ENCODE measurements at regions not wholly inside any gene's neighbourhood (a gene's known extent, or its start where the extent isn't known, plus 50 kb on each side); places are given as distances from the start of the nearest gene placed in this dataset.

DNA sequence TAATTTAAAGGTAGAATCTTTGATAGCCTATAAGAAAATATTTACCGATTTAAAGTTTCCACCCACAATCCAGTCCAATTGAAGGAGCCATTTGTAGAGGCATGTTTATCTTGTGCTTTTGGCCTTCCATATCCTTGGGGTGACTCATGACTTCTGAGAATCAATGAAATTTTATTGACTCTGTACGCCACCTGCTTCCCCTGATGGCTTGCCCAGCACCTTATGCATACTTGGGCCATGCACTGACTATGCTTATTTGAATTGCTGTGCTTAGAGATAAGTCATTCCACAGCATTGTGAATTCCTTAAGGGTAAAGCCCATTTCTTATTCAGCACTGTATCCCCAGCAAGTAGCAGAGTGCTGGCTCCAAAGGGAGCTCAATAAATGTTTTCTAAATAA is 954.8 kb upstream of the SEL1L start:
- intact Hi-C loops (cut with DNase I) = no loop called here
- Histone ChIP-seq H3K4me1 (no peaks in the 10 kb centered on the region), H3K9ac (ENCODE audit: low read depth in 2 of 2, low read length in 2 of 2) (no peak overlapping the region), H3K27me3 (no peaks in the 10 kb centered on the region), H3K9me3 (no peaks in the 10 kb centered on the region), H3K27ac (no peak overlapping the region), H3K36me3 (no peaks in the 10 kb centered on the region), H3K4me3 (no peak overlapping the region)
- TF ChIP-seq, protein P1, sequence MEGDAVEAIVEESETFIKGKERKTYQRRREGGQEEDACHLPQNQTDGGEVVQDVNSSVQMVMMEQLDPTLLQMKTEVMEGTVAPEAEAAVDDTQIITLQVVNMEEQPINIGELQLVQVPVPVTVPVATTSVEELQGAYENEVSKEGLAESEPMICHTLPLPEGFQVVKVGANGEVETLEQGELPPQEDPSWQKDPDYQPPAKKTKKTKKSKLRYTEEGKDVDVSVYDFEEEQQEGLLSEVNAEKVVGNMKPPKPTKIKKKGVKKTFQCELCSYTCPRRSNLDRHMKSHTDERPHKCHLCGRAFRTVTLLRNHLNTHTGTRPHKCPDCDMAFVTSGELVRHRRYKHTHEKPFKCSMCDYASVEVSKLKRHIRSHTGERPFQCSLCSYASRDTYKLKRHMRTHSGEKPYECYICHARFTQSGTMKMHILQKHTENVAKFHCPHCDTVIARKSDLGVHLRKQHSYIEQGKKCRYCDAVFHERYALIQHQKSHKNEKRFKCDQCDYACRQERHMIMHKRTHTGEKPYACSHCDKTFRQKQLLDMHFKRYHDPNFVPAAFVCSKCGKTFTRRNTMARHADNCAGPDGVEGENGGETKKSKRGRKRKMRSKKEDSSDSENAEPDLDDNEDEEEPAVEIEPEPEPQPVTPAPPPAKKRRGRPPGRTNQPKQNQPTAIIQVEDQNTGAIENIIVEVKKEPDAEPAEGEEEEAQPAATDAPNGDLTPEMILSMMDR (IDR thresholded peaks at IDR 0.05) = no peak
- DNase-seq = no peak

DNA sequence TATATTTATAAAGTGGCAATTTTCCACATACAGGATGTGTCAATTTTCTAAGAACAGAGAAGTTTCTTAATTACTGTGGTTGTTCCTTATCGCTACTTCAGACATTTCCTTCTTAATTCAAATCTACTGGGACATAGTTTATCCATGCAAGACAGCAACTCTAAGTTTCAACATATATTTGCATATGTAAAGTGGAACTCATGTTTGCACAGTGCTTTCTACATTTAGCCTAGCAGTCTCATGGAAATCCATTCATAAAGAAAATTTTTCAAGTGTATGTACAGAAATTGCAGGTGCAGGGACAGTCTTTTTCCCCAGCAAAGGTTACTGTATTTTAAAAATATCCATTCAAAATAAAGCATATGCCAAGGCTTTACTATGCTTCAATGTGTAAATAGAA is 956.7 kb upstream of the SEL1L start:
- Histone ChIP-seq H3K36me3 (no peaks in the 10 kb centered on the region), H3K27me3 (no peaks in the 10 kb centered on the region), H3K9ac (ENCODE audit: low read depth in 2 of 2, low read length in 2 of 2) (no peak overlapping the region), H3K4me3 (no peak overlapping the region), H3K27ac (no peak overlapping the region), H3K4me1 (no peaks in the 10 kb centered on the region), H3K9me3 (no peaks in the 10 kb centered on the region)
- DNase-seq = no peak
- intact Hi-C loops (cut with DNase I) = no loop called here
- TF ChIP-seq, protein P1 (IDR thresholded peaks at IDR 0.05) = no peak

DNA sequence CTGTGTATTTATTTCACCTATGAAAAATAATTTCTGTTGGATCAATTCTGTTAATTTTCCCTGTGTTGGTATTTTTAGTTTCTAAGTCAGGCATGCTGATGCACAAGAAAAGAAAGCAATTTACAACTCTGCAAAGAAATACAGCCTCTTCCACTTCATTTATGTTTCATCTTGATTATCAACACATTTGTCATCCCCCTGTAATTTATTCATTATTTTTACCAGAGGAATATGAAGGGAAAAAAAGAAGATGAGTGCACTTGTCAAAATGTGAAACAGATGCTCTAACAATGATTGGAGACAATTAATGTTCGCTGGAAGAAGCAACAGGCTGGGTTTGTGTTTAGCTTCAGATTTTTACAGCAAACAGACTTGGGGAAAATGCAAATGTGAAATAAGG is 958.5 kb upstream of the SEL1L start:
- intact Hi-C loops (cut with DNase I) = no loop called here
- H3K9me3 ChIP-seq = no peaks in the 10 kb centered on the region
- H3K27ac ChIP-seq = no peak overlapping the region
- TF ChIP-seq, protein P1 (IDR thresholded peaks at IDR 0.05) = no peak
- H3K4me1 ChIP-seq = no peaks in the 10 kb centered on the region
- no peak for DNase-seq
- H3K27me3 ChIP-seq = no peaks in the 10 kb centered on the region
- H3K36me3 ChIP-seq = no peaks in the 10 kb centered on the region
- no peak overlapping the region for H3K4me3 ChIP-seq
- H3K9ac ChIP-seq (ENCODE audit: low read depth in 2 of 2, low read length in 2 of 2) = no peak overlapping the region

DNA sequence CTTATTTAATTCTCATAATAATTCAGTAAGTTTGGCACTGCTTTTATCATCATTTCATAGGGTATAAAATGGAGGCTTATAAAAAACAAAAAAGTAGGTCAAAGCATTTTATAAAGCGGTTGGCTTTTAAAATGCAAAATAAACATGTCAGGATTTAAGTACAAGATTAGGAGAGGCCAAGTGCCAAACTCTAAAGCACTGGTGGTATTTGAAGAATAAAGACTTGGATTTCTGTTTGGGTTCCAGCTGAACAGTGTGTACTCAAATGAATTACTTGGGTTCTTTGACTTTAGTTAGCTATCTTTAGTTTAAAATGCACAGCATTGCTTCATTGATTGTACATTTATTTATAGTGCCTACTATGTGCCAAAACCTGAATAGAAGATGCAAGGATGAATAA is 966.6 kb upstream of the SEL1L start:
- H3K9me3 ChIP-seq = no peaks in the 10 kb centered on the region
- H3K4me1 ChIP-seq = no peaks in the 10 kb centered on the region
- no peak overlapping the region for H3K4me3 ChIP-seq
- DNase-seq = no peak
- H3K9ac ChIP-seq (ENCODE audit: low read depth in 2 of 2, low read length in 2 of 2) = no peak overlapping the region
- H3K27me3 ChIP-seq = no peaks in the 10 kb centered on the region
- intact Hi-C loops (cut with DNase I) = no loop called here
- H3K36me3 ChIP-seq = no peaks in the 10 kb centered on the region
- TF ChIP-seq, protein P1 (IDR thresholded peaks at IDR 0.05) = no peak
- H3K27ac ChIP-seq = no peak overlapping the region

DNA sequence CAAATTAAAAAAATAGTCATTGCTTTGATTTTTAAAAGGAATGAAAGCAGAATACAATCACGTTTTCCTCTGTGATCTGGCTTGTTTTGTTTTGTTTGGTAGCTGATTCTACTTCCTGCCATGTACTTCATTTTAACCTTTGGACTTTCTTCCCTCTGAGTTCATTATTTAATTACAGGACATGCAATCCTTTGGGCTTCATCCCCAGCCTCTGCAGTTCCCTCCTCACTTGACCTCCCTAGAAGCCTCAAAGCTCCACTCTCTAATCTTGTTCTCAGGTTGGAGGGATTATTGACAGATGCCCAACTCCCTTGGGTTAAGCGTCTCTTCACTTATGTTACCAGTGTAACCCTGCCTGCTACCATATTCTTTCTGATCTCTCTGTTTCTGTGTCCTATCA is 967.9 kb upstream of the SEL1L start:
- Histone ChIP-seq H3K27ac (no peak overlapping the region), H3K27me3 (no peaks in the 10 kb centered on the region), H3K9me3 (no peaks in the 10 kb centered on the region), H3K4me3 (no peak overlapping the region), H3K4me1 (no peaks in the 10 kb centered on the region), H3K36me3 (no peaks in the 10 kb centered on the region), H3K9ac (ENCODE audit: low read depth in 2 of 2, low read length in 2 of 2) (no peak overlapping the region)
- no peak for DNase-seq
- intact Hi-C loops (cut with DNase I) = no loop called here
- TF ChIP-seq, protein P1 (IDR thresholded peaks at IDR 0.05) = no peak

DNA sequence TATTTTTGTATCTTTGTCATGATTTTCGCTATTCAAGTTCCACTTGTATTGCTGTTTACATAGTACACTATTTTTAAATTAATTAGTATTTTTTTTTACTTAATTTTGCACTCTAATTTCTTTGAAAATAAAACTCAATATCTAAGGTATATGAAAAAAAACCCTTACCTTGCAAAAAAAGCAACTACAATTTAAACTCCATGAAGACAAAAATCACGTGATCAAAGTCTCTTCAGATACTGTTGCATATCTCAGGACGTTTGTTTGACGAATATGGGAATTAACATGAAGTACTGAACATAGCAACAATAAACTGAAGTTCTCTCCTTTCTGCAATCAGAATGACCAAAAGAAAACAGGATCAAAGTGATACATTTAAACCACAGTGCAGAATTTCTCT is 968.4 kb upstream of the SEL1L start:
- no peak overlapping the region for H3K4me3 ChIP-seq

More for the DNA sequence above, 968.4 kb upstream of the SEL1L start:
- no peak overlapping the region for H3K27ac ChIP-seq
- intact Hi-C loops (cut with DNase I) = no loop called here
- no peaks in the 10 kb centered on the region for H3K36me3 ChIP-seq
- TF ChIP-seq, protein P1 (IDR thresholded peaks at IDR 0.05) = no peak
- DNase-seq = no peak
- H3K4me1 ChIP-seq = no peaks in the 10 kb centered on the region
- H3K27me3 ChIP-seq = no peaks in the 10 kb centered on the region
- no peaks in the 10 kb centered on the region for H3K9me3 ChIP-seq
- H3K9ac ChIP-seq (ENCODE audit: low read depth in 2 of 2, low read length in 2 of 2) = no peak overlapping the region
